ENCODE measurements at regions not wholly inside any gene's neighbourhood (a gene's known extent, or its start where the extent isn't known, plus 50 kb on each side); places are given as distances from the start of the nearest gene placed in this dataset.

- H3K4me3 ChIP-seq (replicated peaks; ENCODE audit: low read depth, low read length): no peak overlapping the region
- TF ChIP-seq CTCF (IDR thresholded peaks at IDR 0.05; ENCODE audit: low read length, missing control alignments): no peak
- DNase-seq (ENCODE audit: low read depth): no peak
These were observed 314.6 kb upstream of the C16orf82 start for GRCh38 chr16:26752166-26752565.

GRCh38 chr16:26756633-26757032 lies 310.1 kb upstream of the C16orf82 start:
- TF ChIP-seq CTCF (IDR thresholded peaks at IDR 0.05; ENCODE audit: low read length, missing control alignments): no peak
- no peak overlapping the region for H3K4me3 ChIP-seq (replicated peaks; ENCODE audit: low read depth, low read length)
- no peak for DNase-seq (ENCODE audit: low read depth)

GRCh38 chr16:26762594-26762993 lies 304.1 kb upstream of the C16orf82 start:
- TF ChIP-seq CTCF (IDR thresholded peaks at IDR 0.05; ENCODE audit: low read length, missing control alignments): no peak

GRCh38 chr16:26765087-26765486 lies 301.6 kb upstream of the C16orf82 start:
- DNase-seq (ENCODE audit: low read depth): no peak
- H3K4me3 ChIP-seq (replicated peaks; ENCODE audit: low read depth, low read length): no peak overlapping the region
- no peak for TF ChIP-seq CTCF (IDR thresholded peaks at IDR 0.05; ENCODE audit: low read length, missing control alignments)

More at GRCh38 chr16:26762594-26762993, 304.1 kb upstream of the C16orf82 start:
- no peak for DNase-seq (ENCODE audit: low read depth)
- H3K4me3 ChIP-seq (replicated peaks; ENCODE audit: low read depth, low read length): no peak overlapping the region

GRCh38 chr16:26768385-26769010 lies 298.2 kb upstream of the C16orf82 start:
- DNase-seq (ENCODE audit: low read depth): no peak
- no peak for TF ChIP-seq CTCF (IDR thresholded peaks at IDR 0.05; ENCODE audit: low read length, missing control alignments)
- H3K4me3 ChIP-seq (replicated peaks; ENCODE audit: low read depth, low read length): no peak overlapping the region

- no peak overlapping the region for H3K4me3 ChIP-seq (replicated peaks; ENCODE audit: low read depth, low read length)
- no peak for DNase-seq (ENCODE audit: low read depth)
- TF ChIP-seq CTCF (IDR thresholded peaks at IDR 0.05; ENCODE audit: low read length, missing control alignments): no peak
These were observed 296.2 kb upstream of the C16orf82 start for GRCh38 chr16:26770547-26770946.

GRCh38 chr16:26772503-26772902 lies 294.2 kb upstream of the C16orf82 start:
- no peak for TF ChIP-seq CTCF (IDR thresholded peaks at IDR 0.05; ENCODE audit: low read length, missing control alignments)
- DNase-seq (ENCODE audit: low read depth): no peak
- no peak overlapping the region for H3K4me3 ChIP-seq (replicated peaks; ENCODE audit: low read depth, low read length)
